H9 (cell line): ENCODE measurements at regions not wholly inside any gene's neighbourhood (a gene's known extent, or its start where the extent isn't known, plus 50 kb on each side); places are given as distances from the start of the nearest gene placed in this dataset.

ENCODE experiments used
- DNase-seq: peaks from one replicate; pipeline ENCODE4 v3.0.0-alpha.2; 2017
- H2AFZ ChIP-seq: one replicate; pipeline ENCODE4 v1.6.1; 2013; ENCODE audit warnings: mild to moderate bottlenecking, low read length, control low read depth, moderate library complexity
- H2AK5ac ChIP-seq: 2 replicates; pipeline ENCODE4 v1.6.1; 2013; ENCODE audit warnings: low read length, control low read depth, mixed read lengths; ENCODE audit not compliant: insufficient read length
- H2BK120ac ChIP-seq: one replicate; pipeline ENCODE4 v1.6.1; 2013; ENCODE audit warnings: low read depth, mild to moderate bottlenecking, low read length, control low read depth, inconsistent platforms; ENCODE audit not compliant: poor library complexity, severe bottlenecking
- H2BK12ac ChIP-seq: 2 replicates; pipeline ENCODE4 v1.6.1; 2013; ENCODE audit warnings: low read length, control low read depth, mixed read lengths, low read depth; ENCODE audit not compliant: insufficient read length
- H2BK15ac ChIP-seq: 2 replicates; pipeline ENCODE4 v1.6.1; 2013; ENCODE audit warnings: low read depth, low read length, control low read depth
- H2BK20ac ChIP-seq: one replicate; pipeline ENCODE4 v1.6.1; 2013; ENCODE audit warnings: low read depth, mild to moderate bottlenecking, low read length, control low read depth, inconsistent platforms; ENCODE audit not compliant: poor library complexity, severe bottlenecking
- H2BK5ac ChIP-seq: 2 replicates; pipeline ENCODE4 v1.6.1; 2013; ENCODE audit warnings: low read length, control low read depth, mixed read lengths; ENCODE audit not compliant: insufficient read length
- H3K14ac ChIP-seq: 2 replicates; pipeline ENCODE4 v1.6.1; 2013; ENCODE audit warnings: low read length, control low read depth; ENCODE audit not compliant: insufficient read depth
- H3K18ac ChIP-seq: 2 replicates; pipeline ENCODE4 v1.6.1; 2013; ENCODE audit warnings: low read depth, mild to moderate bottlenecking, mixed read lengths, low read length, control low read depth; ENCODE audit not compliant: insufficient read length
- H3K23ac ChIP-seq: 2 replicates; pipeline ENCODE4 v1.6.1; 2013; ENCODE audit warnings: low read length, control low read depth, mixed read lengths, low read depth; ENCODE audit not compliant: insufficient read length
- H3K23me2 ChIP-seq: 2 replicates; pipeline ENCODE4 v1.6.1; 2013; ENCODE audit warnings: low read depth, mild to moderate bottlenecking, mixed read lengths, low read length, control low read depth; ENCODE audit not compliant: insufficient read length, poor library complexity, severe bottlenecking
- H3K27ac ChIP-seq: 2 replicates; pipeline ENCODE4 v1.5.1; 2013; ENCODE audit warnings: low read length, control low read depth, mixed read lengths, low read depth; ENCODE audit not compliant: insufficient read length
- H3K27me3 ChIP-seq: 2 replicates; pipeline ENCODE4 v1.6.1; 2013; ENCODE audit warnings: low read length, control low read depth, inconsistent platforms; ENCODE audit not compliant: insufficient read depth
- H3K4ac ChIP-seq: 2 replicates; pipeline ENCODE4 v1.6.1; 2013; ENCODE audit warnings: low read depth, mild to moderate bottlenecking, control low read depth, inconsistent platforms, low read length, moderate library complexity
- H3K4me1 ChIP-seq: 2 replicates; pipeline ENCODE4 v1.6.1; 2013; ENCODE audit warnings: low read length, control low read depth, inconsistent platforms; ENCODE audit not compliant: insufficient read depth
- H3K4me2 ChIP-seq: 2 replicates; pipeline ENCODE4 v1.6.1; 2013; ENCODE audit warnings: low read length, control low read depth, mixed read lengths; ENCODE audit not compliant: insufficient read length, insufficient read depth
- H3K56ac ChIP-seq: 2 replicates; pipeline ENCODE4 v1.6.1; 2013; ENCODE audit warnings: low read depth, mild to moderate bottlenecking, mixed read lengths, low read length, control low read depth; ENCODE audit not compliant: insufficient read length
- H3K79me1 ChIP-seq: 2 replicates; pipeline ENCODE4 v1.6.1; 2013; ENCODE audit warnings: low read depth, mild to moderate bottlenecking, moderate library complexity, low read length, control low read depth, inconsistent platforms; ENCODE audit not compliant: insufficient read depth, poor library complexity, severe bottlenecking
- H3K79me2 ChIP-seq: 2 replicates; pipeline ENCODE4 v1.6.1; 2013; ENCODE audit warnings: low read length, control low read depth, inconsistent platforms; ENCODE audit not compliant: insufficient read depth
- H3K9ac ChIP-seq: 2 replicates; pipeline ENCODE4 v1.6.1; 2013; ENCODE audit warnings: low read length, control low read depth, mixed read lengths; ENCODE audit not compliant: insufficient read length; ENCODE audit errors: extremely low read depth
- H3K9me3 ChIP-seq: one replicate; pipeline ENCODE4 v1.6.1; 2013; ENCODE audit warnings: low read depth, low read length, inconsistent platforms; ENCODE audit not compliant: control insufficient read depth
- H3T11ph ChIP-seq: one replicate; pipeline ENCODE4 v1.6.1; 2013; ENCODE audit warnings: mild to moderate bottlenecking, low read length, control low read depth, inconsistent platforms
- H4K20me1 ChIP-seq: one replicate; pipeline ENCODE4 v1.6.1; 2013; ENCODE audit not compliant: control insufficient read depth, insufficient read length, insufficient read depth
- H4K5ac ChIP-seq: 2 replicates; pipeline ENCODE4 v1.6.1; 2013; ENCODE audit warnings: low read depth, mild to moderate bottlenecking, mixed read lengths, low read length, control low read depth; ENCODE audit not compliant: insufficient read length
- H4K8ac ChIP-seq: replicated peaks from 2 replicates; pipeline ENCODE4 v1.6.1; 2013; ENCODE audit warnings: low read length, control low read depth, mixed read lengths, low read depth; ENCODE audit not compliant: insufficient read length
- H4K91ac ChIP-seq: 2 replicates; pipeline ENCODE4 v1.6.1; 2013; ENCODE audit warnings: low read depth, mild to moderate bottlenecking, moderate library complexity, mixed read lengths, low read length, control low read depth; ENCODE audit not compliant: insufficient read length
- H3K27ac Mint-ChIP-seq, 3 experiments: 2 replicates in 2 of 3; 3 replicates in 1 of 3; pipeline ENCODE4 v1.8.0; 2020 to 2021; ENCODE audit warnings: mixed read lengths in 3 of 3, mild to moderate bottlenecking in 1 of 3, moderate library complexity in 1 of 3
- H3K27me3 Mint-ChIP-seq: 2 replicates; pipeline ENCODE4 v1.8.0; 2021; ENCODE audit warnings: low read depth, mild to moderate bottlenecking, moderate library complexity, mixed read lengths
- H3K36me3 Mint-ChIP-seq, 3 experiments: 2 replicates in 2 of 3; 3 replicates in 1 of 3; pipeline ENCODE4 v1.8.0; 2020 to 2021; ENCODE audit warnings: low read depth in 3 of 3, mixed read lengths in 3 of 3; ENCODE audit not compliant: insufficient read depth in 1 of 3
- H3K4me1 Mint-ChIP-seq, 2 experiments: 2 replicates each; pipeline ENCODE4 v1.8.0; 2020; ENCODE audit warnings: mixed read lengths in 2 of 2
- H3K4me3 Mint-ChIP-seq, 2 experiments: 2 replicates in 1 of 2; 3 replicates in 1 of 2; pipeline ENCODE4 v1.8.0; 2020 to 2021; ENCODE audit warnings: mild to moderate bottlenecking in 2 of 2, mixed read lengths in 2 of 2, moderate library complexity in 1 of 2
- H3K9me3 Mint-ChIP-seq, 2 experiments: 2 replicates in 1 of 2; 3 replicates in 1 of 2; pipeline ENCODE4 v1.8.0; 2020; ENCODE audit warnings: mild to moderate bottlenecking in 2 of 2, mixed read lengths in 2 of 2, moderate library complexity in 1 of 2
- CTCF ChIP-seq: fragments of 200-600 bp; sonication (generic); conservative IDR thresholded peaks from 3 replicates; pipeline ENCODE4 v1.8.0; 2021; ENCODE audit warnings: antibody characterized with exemption, mild to moderate bottlenecking
- WGBS: extraction: QIAGEN DNeasy Blood & Tissue Kit; methylation state at CpG from one replicate; pipeline ENCODE4 v1.1.7; 2013; ENCODE audit warnings: missing lambda C conversion rate, low lambda C conversion rate, mixed read lengths; ENCODE audit not compliant: insufficient read length; ENCODE audit errors: extremely low coverage; 5-methylcytosine and 5-hydroxymethylcytosine counted together

GRCh38 chr1:231093156-231093922, 53.3 kb upstream of the FAM89A start:
- no peak overlapping the region for H2AFZ ChIP-seq
- H3K14ac ChIP-seq = no peak overlapping the region
- no peak overlapping the region for H2BK120ac ChIP-seq
- H4K91ac ChIP-seq = no peak overlapping the region
- H3K9me3 ChIP-seq = no peaks in the 10 kb centered on the region
- peaks cover 94% of the 10 kb centered on the region for H3K27me3 Mint-ChIP-seq
- no peak overlapping the region for H3K4ac ChIP-seq
- H3K23ac ChIP-seq = no peak overlapping the region
- H3K27ac Mint-ChIP-seq = no peak overlapping the region
- H3K9me3 Mint-ChIP-seq = peaks cover 0 to 6% of the 10 kb centered on the region in 2 experiments; a peak in 1 of 5 replicates
- no peak overlapping the region for H2AK5ac ChIP-seq
- H3K27me3 ChIP-seq = peaks cover 4% of the 10 kb centered on the region; the same call in 1 of the 2 replicates
- H3K27ac ChIP-seq = no peak overlapping the region
- no peak overlapping the region for H4K5ac ChIP-seq
- H2BK15ac ChIP-seq = no peak overlapping the region
- WGBS = no CpG with 5 or more reads among the region's 13 CpGs
- no peak overlapping the region for H3K18ac ChIP-seq
- no peak overlapping the region for H4K8ac ChIP-seq
- no peaks in the 10 kb centered on the region for H3K79me1 ChIP-seq
- H2BK20ac ChIP-seq = no peak overlapping the region
- no peak overlapping the region for H3K4me2 ChIP-seq
- no peak overlapping the region for H2BK12ac ChIP-seq
- no peak overlapping the region for H3K4me3 Mint-ChIP-seq
- H4K20me1 ChIP-seq = no peaks in the 10 kb centered on the region
- no peaks in the 10 kb centered on the region for H3K36me3 Mint-ChIP-seq
- H3K56ac ChIP-seq = no peak overlapping the region
- no peak overlapping the region for H3T11ph ChIP-seq
- peaks cover 2 to 6% of the 10 kb centered on the region in 2 experiments; a peak in 3 of 4 replicates for H3K4me1 Mint-ChIP-seq
- H3K79me2 ChIP-seq = no peaks in the 10 kb centered on the region
- no peaks in the 10 kb centered on the region for H3K4me1 ChIP-seq
- H3K9ac ChIP-seq = no peak overlapping the region
- DNase-seq = no peak
- H3K23me2 ChIP-seq = no peaks in the 10 kb centered on the region
- TF ChIP-seq CTCF = peak; percentile 22; the same call in 2 of the 3 replicates
- no peak overlapping the region for H2BK5ac ChIP-seq
